GM19023 (cell line): ENCODE measurements at regions not wholly inside any gene's neighbourhood (a gene's known extent, or its start where the extent isn't known, plus 50 kb on each side); places are given as distances from the start of the nearest gene placed in this dataset.
"Not testable (repeated sequence)": the region's sequence is repeated elsewhere in the genome, so short reads cannot be mapped to it uniquely, and the experiment has no call there.

Experiments used
- ATAC-seq: cut with Tn5 transposase; IDR thresholded peaks from one replicate; pipeline ENCODE4 v1.9.1; 2021; ENCODE audit warnings: mild to moderate bottlenecking, moderate library complexity; ENCODE audit not compliant: unreplicated experiment

GRCh38 chr3:163347944-163348343, 1730.4 kb downstream of the SI start:
- ATAC-seq = no peak

- no peak for ATAC-seq
Measured at GRCh38 chr3:163335429-163335828, 1742.9 kb downstream of the SI start.

GRCh38 chr3:163328680-163329079, 1749.6 kb downstream of the SI start:
- no peak for ATAC-seq

GRCh38 chr3:163327086-163327485, 1751.2 kb downstream of the SI start:
- ATAC-seq = no peak

GRCh38 chr3:163315786-163316185, 1762.5 kb downstream of the SI start:
- no peak for ATAC-seq

- no peak for ATAC-seq
Measured at GRCh38 chr3:163306405-163306804, 1771.9 kb downstream of the SI start.

- no peak for ATAC-seq
Measured at GRCh38 chr3:163273694-163274093, 1777.1 kb downstream of the OTOL1 start.

- ATAC-seq = no peak
Measured at GRCh38 chr3:163266731-163267130, 1770.1 kb downstream of the OTOL1 start.

GRCh38 chr3:163261618-163262017, 1765.0 kb downstream of the OTOL1 start:
- ATAC-seq = no peak

- no peak for ATAC-seq
Measured at GRCh38 chr3:163261056-163261455, 1764.4 kb downstream of the OTOL1 start.

- no peak for ATAC-seq
Measured at GRCh38 chr3:163218336-163218735, 1721.7 kb downstream of the OTOL1 start.

- ATAC-seq = no peak
Measured at GRCh38 chr3:163213838-163214237, 1717.2 kb downstream of the OTOL1 start.

GRCh38 chr3:163196815-163197374, 1700.3 kb downstream of the OTOL1 start:
- no peak for ATAC-seq

- no peak for ATAC-seq
Measured at GRCh38 chr3:163196245-163196644, 1699.6 kb downstream of the OTOL1 start.

- no peak for ATAC-seq
Measured at GRCh38 chr3:163185721-163186350, 1689.2 kb downstream of the OTOL1 start.

- no peak for ATAC-seq
Measured at GRCh38 chr3:163175970-163176369, 1679.4 kb downstream of the OTOL1 start.

GRCh38 chr3:163172513-163172912, 1675.9 kb downstream of the OTOL1 start:
- ATAC-seq = not testable (repeated sequence)

- no peak for ATAC-seq
Measured at GRCh38 chr3:163166197-163166596, 1669.6 kb downstream of the OTOL1 start.

GRCh38 chr3:163159306-163159705, 1662.7 kb downstream of the OTOL1 start:
- no peak for ATAC-seq

GRCh38 chr3:163139600-163139999, 1643.0 kb downstream of the OTOL1 start:
- no peak for ATAC-seq

GRCh38 chr3:163138258-163138657, 1641.7 kb downstream of the OTOL1 start:
- no peak for ATAC-seq

- ATAC-seq = no peak
Measured at GRCh38 chr3:163132111-163132510, 1635.5 kb downstream of the OTOL1 start.

GRCh38 chr3:163129287-163129686, 1632.7 kb downstream of the OTOL1 start:
- ATAC-seq = no peak
